ENCODE measurements at regions not wholly inside any gene's neighbourhood (a gene's known extent, or its start where the extent isn't known, plus 50 kb on each side); places are given as distances from the start of the nearest gene placed in this dataset.

DNA sequence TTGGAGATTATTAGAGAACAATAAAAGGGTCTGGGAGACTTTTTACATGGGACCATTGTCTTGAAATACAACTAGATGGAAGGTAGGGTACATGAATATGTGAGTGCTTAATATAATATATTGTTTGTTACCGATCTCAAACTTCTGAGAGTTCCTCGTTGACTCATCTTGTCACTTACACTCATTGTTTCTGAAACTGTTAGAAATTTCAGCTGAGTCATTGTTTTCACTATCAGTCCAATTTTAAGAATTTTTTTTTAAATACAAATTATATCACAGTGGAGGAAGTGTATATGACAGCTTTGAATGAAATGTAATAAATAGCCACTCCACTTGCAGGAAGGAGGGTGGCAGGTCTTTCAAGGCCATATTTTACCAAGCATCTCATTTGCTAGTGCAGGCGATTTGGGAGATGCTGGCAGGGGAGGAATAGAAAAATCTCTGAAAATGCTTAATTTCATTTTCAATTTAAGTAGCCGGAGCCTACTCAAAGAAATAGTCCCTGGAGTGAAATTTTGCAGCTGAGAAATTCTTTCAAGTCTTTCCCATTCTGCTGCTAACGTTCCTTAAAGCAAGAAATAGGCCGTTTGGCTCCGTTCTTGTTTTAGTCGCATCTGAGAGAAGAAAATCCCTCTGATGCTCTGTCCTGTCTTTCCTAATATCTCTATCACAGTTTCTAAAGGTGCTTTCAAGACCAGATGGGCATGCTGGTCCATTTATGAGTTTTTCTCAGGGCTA, 1404.2 kb upstream of the CELF2 start:
- no peak overlapping the region for H3K4me3 ChIP-seq (ENCODE audit: control insufficient read depth, low read depth, low read length)
- peak; percentile 54 for DNase-seq (ENCODE audit: low read depth)
- TF ChIP-seq, protein P1, sequence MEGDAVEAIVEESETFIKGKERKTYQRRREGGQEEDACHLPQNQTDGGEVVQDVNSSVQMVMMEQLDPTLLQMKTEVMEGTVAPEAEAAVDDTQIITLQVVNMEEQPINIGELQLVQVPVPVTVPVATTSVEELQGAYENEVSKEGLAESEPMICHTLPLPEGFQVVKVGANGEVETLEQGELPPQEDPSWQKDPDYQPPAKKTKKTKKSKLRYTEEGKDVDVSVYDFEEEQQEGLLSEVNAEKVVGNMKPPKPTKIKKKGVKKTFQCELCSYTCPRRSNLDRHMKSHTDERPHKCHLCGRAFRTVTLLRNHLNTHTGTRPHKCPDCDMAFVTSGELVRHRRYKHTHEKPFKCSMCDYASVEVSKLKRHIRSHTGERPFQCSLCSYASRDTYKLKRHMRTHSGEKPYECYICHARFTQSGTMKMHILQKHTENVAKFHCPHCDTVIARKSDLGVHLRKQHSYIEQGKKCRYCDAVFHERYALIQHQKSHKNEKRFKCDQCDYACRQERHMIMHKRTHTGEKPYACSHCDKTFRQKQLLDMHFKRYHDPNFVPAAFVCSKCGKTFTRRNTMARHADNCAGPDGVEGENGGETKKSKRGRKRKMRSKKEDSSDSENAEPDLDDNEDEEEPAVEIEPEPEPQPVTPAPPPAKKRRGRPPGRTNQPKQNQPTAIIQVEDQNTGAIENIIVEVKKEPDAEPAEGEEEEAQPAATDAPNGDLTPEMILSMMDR (conservative IDR thresholded peaks at IDR 0.05; ENCODE audit: control insufficient read depth, insufficient read depth, low read depth, low read length), result no peak

DNA sequence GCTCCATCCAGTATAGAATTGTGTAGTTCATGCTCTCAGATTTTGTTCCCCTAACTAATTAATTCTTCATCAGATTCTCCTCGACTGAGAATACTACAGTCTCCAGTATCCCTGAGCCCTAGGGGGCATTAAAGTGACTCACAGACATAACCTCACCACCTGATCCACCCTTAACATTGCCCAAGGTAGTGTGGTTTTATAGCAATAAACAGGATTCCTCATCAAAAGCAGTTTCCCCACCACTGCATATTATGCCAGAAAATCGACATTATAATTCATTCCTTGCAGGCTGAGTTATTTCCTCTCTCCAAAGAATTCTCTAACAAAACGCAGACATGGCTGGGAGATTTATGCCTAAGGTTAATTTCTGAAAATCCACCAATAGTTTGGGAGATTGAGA, 1402.5 kb upstream of the CELF2 start:
- peak; percentile 66 for DNase-seq (ENCODE audit: low read depth)
- H3K4me3 ChIP-seq (ENCODE audit: control insufficient read depth, low read depth, low read length), result no peak overlapping the region
- TF ChIP-seq, protein P1 (conservative IDR thresholded peaks at IDR 0.05; ENCODE audit: control insufficient read depth, insufficient read depth, low read depth, low read length), result no peak

DNA sequence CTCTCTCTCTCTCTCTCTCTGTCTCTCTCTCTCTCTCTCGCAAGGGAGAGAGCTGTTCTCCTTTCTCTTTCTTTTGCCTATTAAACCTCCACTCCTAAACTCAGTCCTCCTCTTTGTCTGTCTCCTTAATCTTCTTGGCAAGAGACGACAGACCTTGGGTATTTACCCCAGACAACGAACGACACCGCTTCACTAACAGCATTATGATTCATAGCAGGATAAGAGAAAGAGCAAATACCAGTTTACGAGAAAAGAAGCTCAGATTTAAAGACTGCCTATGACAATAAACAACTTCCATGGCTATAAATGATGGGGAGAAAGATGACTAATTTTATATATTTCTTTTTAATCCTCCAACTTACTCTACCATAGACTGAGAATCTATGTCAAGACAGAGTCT, 1396.5 kb upstream of the CELF2 start:
- TF ChIP-seq, protein P1 (conservative IDR thresholded peaks at IDR 0.05; ENCODE audit: control insufficient read depth, insufficient read depth, low read depth, low read length), result no peak
- DNase-seq (ENCODE audit: low read depth), result no peak
- H3K4me3 ChIP-seq (ENCODE audit: control insufficient read depth, low read depth, low read length), result no peak overlapping the region

DNA sequence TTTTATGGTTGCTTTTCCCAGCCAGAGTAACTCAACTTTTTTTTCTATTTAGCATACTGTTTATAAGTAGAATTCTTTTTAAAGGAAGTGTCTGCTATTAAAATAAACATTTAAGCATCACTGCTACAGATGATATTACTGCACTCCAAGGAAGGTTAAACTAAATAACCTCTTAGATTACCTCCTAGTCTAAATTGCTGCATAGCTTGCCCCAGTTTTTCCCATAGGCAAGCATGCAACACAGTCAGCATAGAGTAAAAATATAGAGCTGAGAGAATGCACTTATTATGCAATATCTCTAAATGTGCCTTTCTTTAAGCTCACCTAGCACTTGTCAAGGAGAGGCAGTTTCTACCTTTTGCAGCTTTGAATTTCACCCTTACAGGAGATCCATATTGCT, 1392.4 kb upstream of the CELF2 start:
- TF ChIP-seq, protein P1 (conservative IDR thresholded peaks at IDR 0.05; ENCODE audit: control insufficient read depth, insufficient read depth, low read depth, low read length), result no peak
- DNase-seq (ENCODE audit: low read depth), result no peak
- H3K4me3 ChIP-seq (ENCODE audit: control insufficient read depth, low read depth, low read length), result no peak overlapping the region

DNA sequence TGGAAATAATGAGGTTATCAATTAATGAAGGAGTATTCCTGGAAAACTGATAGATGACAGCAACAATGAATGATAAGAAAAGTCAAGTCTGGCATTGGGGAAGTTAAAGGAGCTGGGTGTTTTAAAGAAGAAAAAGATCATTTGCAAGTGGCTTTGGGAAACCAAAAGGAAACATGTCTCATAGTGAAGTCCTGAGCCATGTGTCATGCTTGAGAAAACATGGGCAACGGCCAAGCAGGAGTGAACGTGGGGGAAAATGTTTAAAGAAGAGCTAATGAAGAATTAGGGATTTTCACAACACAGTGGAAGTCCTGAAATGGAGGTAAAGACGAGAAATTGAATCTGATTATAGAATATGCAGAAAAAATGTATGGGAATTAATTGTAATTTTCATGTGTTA, 1383.2 kb upstream of the CELF2 start:
- TF ChIP-seq, protein P1 (conservative IDR thresholded peaks at IDR 0.05; ENCODE audit: control insufficient read depth, insufficient read depth, low read depth, low read length), result no peak
- H3K4me3 ChIP-seq (ENCODE audit: control insufficient read depth, low read depth, low read length), result no peak overlapping the region
- peak; percentile 84 for DNase-seq (ENCODE audit: low read depth)

DNA sequence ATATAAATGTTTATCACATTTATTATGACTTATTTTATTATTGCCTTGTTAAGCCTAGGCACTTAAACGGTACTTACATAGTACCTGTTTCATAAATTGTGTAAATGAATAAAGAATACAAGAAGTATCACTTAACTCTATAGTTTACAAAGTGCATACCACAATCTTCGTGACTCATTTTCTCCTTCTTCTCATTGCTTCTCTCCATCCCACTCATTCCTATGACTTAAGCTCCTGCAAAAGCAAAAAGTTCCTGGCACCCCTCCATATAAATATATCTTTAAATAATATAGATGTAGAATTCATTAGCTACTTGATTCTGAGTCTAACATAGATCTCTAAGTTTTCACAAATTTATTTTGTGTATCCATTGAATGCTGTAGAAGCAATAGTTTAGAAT, 1382.0 kb upstream of the CELF2 start:
- H3K4me3 ChIP-seq (ENCODE audit: control insufficient read depth, low read depth, low read length), result no peak overlapping the region

More for the DNA sequence above, 1382.0 kb upstream of the CELF2 start:
- peak; percentile 78 for DNase-seq (ENCODE audit: low read depth)
- TF ChIP-seq, protein P1 (conservative IDR thresholded peaks at IDR 0.05; ENCODE audit: control insufficient read depth, insufficient read depth, low read depth, low read length), result no peak
